H1 (cell line): ENCODE measurements at regions not wholly inside any gene's neighbourhood (a gene's known extent, or its start where the extent isn't known, plus 50 kb on each side); places are given as distances from the start of the nearest gene placed in this dataset.

Source experiments
- E2F6 ChIP-seq: IDR thresholded peaks from 2 replicates; pipeline ENCODE4 v1.6.1; 2012; ENCODE audit warnings: inconsistent platforms

DNA sequence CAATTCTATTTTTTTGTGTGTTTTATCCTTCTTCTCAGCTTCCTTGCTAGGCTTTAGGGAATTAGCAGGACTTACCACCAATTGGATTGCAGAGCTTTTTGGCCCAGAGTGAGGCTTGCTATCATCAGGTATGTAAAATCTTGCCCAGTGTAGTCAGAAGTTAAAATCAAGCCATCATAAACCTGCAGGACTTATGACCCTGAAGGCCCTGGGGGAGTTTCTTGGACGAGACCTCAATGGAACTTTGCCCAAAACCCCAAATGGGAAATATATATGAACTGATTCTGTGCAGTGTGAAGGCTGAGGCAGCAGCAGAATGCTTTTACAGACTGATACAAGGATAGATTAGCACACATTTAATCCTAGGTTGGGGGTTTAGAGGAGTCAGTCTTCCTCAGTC, 287.0 kb downstream of the SH3GL2 start (continued):
- TF ChIP-seq E2F6, result no peak
- TF ChIP-seq, all 59 proteins: peak for 0
